HAP-1 (cell line): ENCODE measurements at regions not wholly inside any gene's neighbourhood (a gene's known extent, or its start where the extent isn't known, plus 50 kb on each side); places are given as distances from the start of the nearest gene placed in this dataset.
A peak's percentile ranks its signal among the peaks of the same experiment; 100 is the strongest.

Experiments used
- DNase-seq, 2 experiments: peaks; one replicate each; pipeline ENCODE4 v3.0.0-alpha.2; 2016 to 2020; ENCODE audit warnings: low spot score in 2 of 2
- H3K27me3 ChIP-seq: fragments of 250-450 bp; sonication (Bioruptor Pico); 2 replicates; pipeline ENCODE4 v1.5.1; 2020; ENCODE audit warnings: low read depth, mild to moderate bottlenecking, moderate library complexity
- H3K36me3 ChIP-seq: fragments of 250-450 bp; sonication (Bioruptor Pico); replicated peaks from 2 replicates; pipeline ENCODE4 v1.5.1; 2020; ENCODE audit warnings: mild to moderate bottlenecking
- H3K4me1 ChIP-seq: fragments of 250-450 bp; sonication (Bioruptor Pico); 2 replicates; pipeline ENCODE4 v1.5.1; 2020; ENCODE audit warnings: mild to moderate bottlenecking
- H3K4me3 ChIP-seq: fragments of 250-450 bp; sonication (Bioruptor Pico); 2 replicates; pipeline ENCODE4 v1.5.1; 2020; ENCODE audit warnings: mild to moderate bottlenecking, moderate library complexity
- H3K9me3 ChIP-seq: fragments of 250-450 bp; sonication (Bioruptor Pico); 2 replicates; pipeline ENCODE4 v1.5.1; 2020; ENCODE audit warnings: mild to moderate bottlenecking, moderate library complexity
- in situ Hi-C: fragments of 300-500 bp; cut with MboI; formaldehyde crosslinking; loops from 3 replicates; pipeline ENCODE4 v1.14.3; 2020; ENCODE audit warnings: low sequenced_read_pairs, inconsistent platforms, mixed read lengths

DNA sequence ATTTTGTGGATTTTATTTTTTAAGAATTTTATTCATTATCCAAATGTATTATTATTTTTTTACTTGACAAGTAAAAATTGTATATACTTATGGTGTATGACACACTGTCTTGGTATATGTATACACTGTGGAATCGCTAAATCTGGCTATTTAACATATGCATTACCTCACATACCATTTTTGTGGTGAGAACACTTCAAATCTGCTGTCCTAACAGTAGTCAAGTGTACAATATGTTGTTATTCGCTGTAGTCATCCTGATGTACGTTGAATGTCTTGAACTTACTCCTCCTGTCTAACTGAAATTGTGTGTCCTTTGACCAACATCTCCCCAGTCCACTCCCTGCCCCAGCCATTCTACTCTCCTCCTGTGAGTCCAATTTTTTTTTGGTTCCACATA, 153.2 kb upstream of the PTPRM start:
- no peak overlapping the region for H3K4me3 ChIP-seq
- H3K27me3 ChIP-seq = no peaks in the 10 kb centered on the region
- H3K4me1 ChIP-seq = no peaks in the 10 kb centered on the region
- in situ Hi-C loops = no loop called here
- H3K9me3 ChIP-seq = no peaks in the 10 kb centered on the region
- no peak for DNase-seq
- H3K36me3 ChIP-seq = no peaks in the 10 kb centered on the region

DNA sequence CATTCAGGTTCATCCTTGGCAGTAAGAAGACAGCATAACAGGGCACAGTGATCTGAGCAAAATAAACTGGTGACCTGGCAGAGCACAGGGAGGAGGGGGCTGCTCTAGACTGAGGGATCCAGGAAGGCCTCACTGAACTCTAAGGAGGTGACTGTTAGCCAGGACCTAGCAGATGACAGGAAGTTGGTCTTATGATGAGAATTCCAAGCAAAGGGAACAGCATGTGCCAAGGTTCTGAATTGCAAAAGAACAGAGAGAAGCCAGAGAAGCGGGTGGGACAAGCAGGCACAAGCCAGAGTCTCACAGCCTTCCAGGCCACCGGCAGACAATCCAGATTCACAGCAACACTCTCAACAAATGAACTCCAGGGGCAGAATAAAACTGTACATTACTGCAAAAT, 152.7 kb upstream of the PTPRM start:
- in situ Hi-C loops = no loop called here

DNA sequence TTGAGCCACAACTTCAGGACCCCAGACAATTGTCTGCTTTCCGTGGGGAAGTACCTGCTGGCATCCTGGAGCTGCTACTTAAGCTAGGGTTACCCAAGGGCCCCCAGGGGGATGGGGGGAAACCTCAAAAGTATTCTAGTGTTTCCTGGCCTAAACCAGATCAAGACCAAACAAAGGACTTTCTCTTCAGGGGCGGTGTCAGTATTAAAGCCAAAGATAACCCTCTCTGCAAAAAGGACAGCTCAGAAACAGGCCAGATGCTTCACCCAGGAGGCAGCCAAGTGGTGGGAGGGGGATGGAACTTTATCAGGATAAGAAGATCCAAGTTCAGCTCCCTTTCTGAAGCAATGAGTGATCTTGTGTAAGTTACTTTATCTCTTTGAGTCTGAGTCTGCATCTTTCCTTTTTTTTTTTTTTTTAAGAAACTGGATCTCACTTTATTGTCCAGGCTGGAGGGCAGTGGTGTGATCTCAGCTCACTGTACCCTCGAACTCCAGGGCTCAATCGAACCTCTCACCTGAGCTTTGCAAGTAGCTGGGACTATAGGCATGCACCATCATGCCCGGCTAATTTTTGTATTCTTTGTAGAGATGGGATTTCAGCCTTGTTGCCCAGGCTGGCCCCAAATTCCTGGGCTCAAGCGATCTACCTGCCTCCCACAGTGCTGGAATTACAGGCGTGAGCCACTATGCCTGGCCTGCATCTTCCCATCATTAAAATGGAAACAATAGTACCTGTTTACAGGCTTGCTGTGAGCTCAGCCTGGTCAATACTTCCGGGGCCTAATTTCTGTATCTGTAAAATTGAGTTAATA, 151.8 kb upstream of the PTPRM start:
- no peaks in the 10 kb centered on the region for H3K9me3 ChIP-seq
- H3K27me3 ChIP-seq = no peaks in the 10 kb centered on the region
- no peak for DNase-seq
- no peaks in the 10 kb centered on the region for H3K36me3 ChIP-seq
- H3K4me1 ChIP-seq = no peaks in the 10 kb centered on the region
- in situ Hi-C loops = no loop called here
- H3K4me3 ChIP-seq = no peak overlapping the region

More for the DNA sequence above, 152.7 kb upstream of the PTPRM start:
- DNase-seq = no peak
- H3K4me3 ChIP-seq = no peak overlapping the region
- no peaks in the 10 kb centered on the region for H3K4me1 ChIP-seq
- no peaks in the 10 kb centered on the region for H3K9me3 ChIP-seq
- no peaks in the 10 kb centered on the region for H3K36me3 ChIP-seq
- H3K27me3 ChIP-seq = no peaks in the 10 kb centered on the region

DNA sequence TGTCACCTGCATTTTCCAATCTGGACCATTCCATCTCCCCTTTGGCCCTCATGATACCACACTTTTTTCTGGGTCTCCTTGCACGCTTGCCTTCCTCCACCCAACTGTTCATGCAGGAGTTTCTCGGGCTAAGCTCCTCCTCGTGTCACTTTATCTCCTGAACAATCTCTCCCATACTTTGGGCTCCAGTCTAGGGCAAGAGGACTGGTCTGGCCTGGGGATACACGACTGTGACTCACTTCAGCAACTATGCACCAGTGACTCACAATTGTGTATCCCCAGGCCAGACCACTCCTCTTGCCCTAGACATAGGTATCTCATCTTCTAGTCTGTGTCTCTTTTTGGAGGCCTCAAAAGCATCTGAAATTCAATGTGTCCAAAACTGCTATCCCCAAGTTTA, 149.4 kb upstream of the PTPRM start:
- Histone ChIP-seq H3K4me3 (no peak overlapping the region), H3K27me3 (no peaks in the 10 kb centered on the region), H3K4me1 (no peaks in the 10 kb centered on the region), H3K9me3 (no peaks in the 10 kb centered on the region), H3K36me3 (no peaks in the 10 kb centered on the region)
- no peak for DNase-seq
- in situ Hi-C loops = no loop called here

DNA sequence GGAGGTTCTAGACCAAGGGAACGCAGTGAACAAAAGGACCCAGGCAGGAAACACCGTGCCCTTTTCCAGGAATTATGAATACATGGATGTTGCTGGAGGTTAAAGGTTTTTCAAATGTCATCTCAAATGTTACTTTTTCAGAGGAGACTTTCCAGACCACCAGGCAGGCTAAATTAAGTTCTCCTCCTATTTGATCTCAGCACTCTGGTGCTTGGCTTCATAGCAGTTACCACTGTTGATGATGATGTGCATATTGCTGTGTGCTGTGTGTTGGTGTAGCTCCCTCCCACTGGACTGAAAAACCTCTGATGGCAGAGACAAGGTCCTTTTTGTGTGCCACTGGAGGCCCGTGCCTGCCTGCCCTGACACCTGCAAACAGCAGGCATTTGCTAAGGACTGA, 137.3 kb upstream of the PTPRM start:
- Histone ChIP-seq H3K27me3 (no peaks in the 10 kb centered on the region), H3K36me3 (no peaks in the 10 kb centered on the region), H3K9me3 (no peaks in the 10 kb centered on the region), H3K4me1 (no peaks in the 10 kb centered on the region), H3K4me3 (no peak overlapping the region)
- in situ Hi-C loops = no loop called here
- DNase-seq = no peak

DNA sequence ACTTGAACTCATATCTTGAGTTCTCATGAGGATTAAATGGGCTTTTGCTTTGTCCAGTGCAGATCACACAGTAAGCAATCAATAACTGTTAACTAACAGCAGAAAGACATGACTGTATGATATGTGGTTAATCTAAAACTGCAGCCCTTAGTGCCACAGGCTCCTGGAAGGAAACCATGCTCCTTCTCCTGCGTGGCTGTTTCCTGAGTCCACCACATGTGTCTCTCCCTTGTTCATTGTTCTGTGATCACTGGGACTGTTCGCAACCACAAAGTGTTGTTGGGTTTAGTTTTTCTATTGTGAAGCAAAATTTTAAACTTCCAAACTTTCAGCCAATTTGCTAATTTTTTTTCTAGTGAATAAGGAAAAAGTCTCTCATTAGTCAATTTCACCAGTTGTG, 130.9 kb upstream of the PTPRM start:
- H3K4me1 ChIP-seq = no peaks in the 10 kb centered on the region
- in situ Hi-C loops = no loop called here
- no peaks in the 10 kb centered on the region for H3K27me3 ChIP-seq
- no peak for DNase-seq
- H3K9me3 ChIP-seq = no peaks in the 10 kb centered on the region
- H3K4me3 ChIP-seq = no peak overlapping the region
- H3K36me3 ChIP-seq = no peaks in the 10 kb centered on the region

DNA sequence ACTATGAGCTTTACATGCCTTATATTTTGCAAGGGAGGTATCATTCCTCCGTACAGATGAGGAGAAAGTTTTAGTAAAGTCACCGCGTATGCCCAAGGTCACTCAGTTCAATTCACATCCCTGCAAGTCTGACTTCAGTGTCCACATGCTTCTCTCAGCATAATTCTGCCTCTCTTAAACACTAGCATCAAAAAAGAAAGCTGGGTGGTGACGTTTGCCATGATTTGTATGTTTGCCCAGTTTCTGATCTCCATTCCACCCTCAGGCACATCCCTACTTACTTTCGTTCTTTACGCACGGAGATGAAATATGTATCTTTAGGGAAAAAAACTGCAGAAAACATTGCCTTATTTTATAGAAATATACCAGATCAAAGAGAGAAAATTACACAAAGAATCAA, 129.2 kb upstream of the PTPRM start:
- Histone ChIP-seq H3K4me1 (no peaks in the 10 kb centered on the region), H3K27me3 (no peaks in the 10 kb centered on the region), H3K4me3 (no peak overlapping the region), H3K36me3 (no peaks in the 10 kb centered on the region), H3K9me3 (no peaks in the 10 kb centered on the region)
- in situ Hi-C loops = no loop called here
- DNase-seq = no peak

DNA sequence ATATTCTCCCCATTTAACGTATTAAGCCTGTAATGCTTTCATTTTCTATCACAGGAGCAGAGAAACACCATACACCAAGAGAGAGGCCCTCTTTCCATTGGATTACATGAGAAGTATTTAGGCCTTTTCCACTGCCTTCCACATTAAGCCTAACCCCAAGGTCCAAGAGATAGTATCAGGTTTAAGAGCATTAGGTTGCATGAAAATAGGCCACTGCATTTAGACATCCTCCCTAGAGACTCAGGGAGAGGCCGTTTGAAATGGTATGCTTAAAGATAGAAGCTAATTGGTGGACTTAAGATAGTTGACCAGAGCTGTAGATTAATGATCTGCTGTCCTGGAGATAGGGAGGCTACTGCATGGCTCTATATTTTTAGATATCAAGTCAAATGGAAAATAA, 128.5 kb upstream of the PTPRM start:
- no peaks in the 10 kb centered on the region for H3K27me3 ChIP-seq
- no peak overlapping the region for H3K4me3 ChIP-seq
- no peaks in the 10 kb centered on the region for H3K9me3 ChIP-seq
- no peak for DNase-seq
- in situ Hi-C loops = no loop called here
- no peaks in the 10 kb centered on the region for H3K4me1 ChIP-seq
- H3K36me3 ChIP-seq = no peaks in the 10 kb centered on the region

DNA sequence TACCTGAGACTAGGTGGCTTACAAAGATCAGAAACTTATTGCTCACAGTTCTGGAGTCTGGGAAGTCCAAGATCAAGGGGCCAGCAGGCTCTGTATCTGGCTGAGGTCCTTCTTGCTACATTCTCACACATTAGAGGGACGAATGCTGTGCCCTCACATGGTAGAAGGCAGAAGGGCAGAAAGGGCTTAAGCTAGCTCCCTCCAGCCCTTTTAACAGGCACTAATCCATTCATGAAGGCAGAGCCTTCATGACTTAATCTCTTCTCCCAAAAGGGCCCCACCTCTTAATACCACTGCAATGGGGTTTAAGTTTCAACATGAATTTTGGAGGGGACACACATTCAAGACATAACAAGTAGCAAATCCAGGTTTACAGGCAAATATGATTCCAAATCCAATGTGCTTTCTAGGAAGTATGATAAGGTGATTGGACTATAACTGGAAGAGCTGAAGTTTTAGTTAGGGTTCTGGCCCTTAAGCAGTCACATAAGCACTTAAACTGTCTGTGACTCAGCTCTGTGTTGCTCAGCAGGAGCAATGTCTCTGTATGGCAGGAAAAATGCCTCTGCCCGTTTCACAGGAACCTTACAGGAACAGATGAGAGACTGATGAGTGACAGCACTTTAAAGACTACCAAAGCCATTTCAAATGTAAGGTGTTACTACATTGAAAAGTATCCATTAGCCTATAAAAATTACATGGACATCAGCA, 119.6 kb upstream of the PTPRM start:
- no peak for DNase-seq
- Histone ChIP-seq H3K9me3 (no peaks in the 10 kb centered on the region), H3K36me3 (no peaks in the 10 kb centered on the region), H3K4me3 (no peak overlapping the region), H3K27me3 (no peaks in the 10 kb centered on the region), H3K4me1 (no peaks in the 10 kb centered on the region)
- in situ Hi-C loops = no loop called here

DNA sequence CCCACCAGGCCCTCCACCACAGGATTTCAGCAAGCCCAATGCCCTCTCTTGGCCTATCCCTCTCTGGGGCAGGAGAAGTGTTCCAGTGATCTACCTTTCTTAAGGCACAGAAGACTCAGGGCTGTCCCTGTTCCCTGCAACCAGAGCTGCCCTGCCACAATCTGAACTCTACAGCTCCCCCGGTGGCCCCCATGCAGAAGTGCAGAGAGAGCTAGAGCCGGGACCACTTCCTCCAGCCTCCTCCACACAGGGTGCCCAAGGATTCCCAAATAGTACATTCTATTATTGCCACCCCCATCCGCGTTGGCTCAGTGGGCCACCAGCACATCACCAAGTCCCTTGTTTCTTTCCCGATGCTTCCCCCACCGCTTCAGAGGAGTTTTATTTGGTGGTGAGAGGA, 114.8 kb upstream of the PTPRM start:
- DNase-seq = peak in 1 of 2 experiments; percentile 10
- no peaks in the 10 kb centered on the region for H3K4me1 ChIP-seq
- in situ Hi-C loops = no loop called here
- H3K36me3 ChIP-seq = no peaks in the 10 kb centered on the region
- H3K27me3 ChIP-seq = no peaks in the 10 kb centered on the region
- H3K9me3 ChIP-seq = no peaks in the 10 kb centered on the region
- no peak overlapping the region for H3K4me3 ChIP-seq

DNA sequence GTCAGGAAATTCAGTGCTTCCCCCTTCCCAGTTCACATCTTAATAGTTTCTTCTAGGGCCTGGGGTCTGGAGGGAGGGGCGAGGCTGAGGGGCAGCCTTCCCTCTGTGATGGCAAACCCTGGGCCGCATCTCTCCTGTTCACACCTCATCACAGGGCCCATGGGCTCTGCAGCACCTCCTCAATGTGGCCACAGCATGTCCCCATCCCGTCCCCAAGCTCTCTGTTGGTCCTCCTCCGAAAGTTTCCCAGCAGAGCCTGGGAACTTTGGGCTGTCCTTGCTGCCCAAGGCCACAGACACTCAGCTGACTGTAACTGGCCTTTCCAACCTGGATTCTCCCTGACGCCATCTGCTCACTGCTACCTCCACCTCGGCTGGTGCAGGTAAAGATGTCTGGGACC, 112.7 kb upstream of the PTPRM start:
- no peaks in the 10 kb centered on the region for H3K4me1 ChIP-seq
- no peaks in the 10 kb centered on the region for H3K27me3 ChIP-seq
- H3K4me3 ChIP-seq = no peak overlapping the region
- DNase-seq = no peak
- no peaks in the 10 kb centered on the region for H3K36me3 ChIP-seq
- no peaks in the 10 kb centered on the region for H3K9me3 ChIP-seq
- in situ Hi-C loops = no loop called here

DNA sequence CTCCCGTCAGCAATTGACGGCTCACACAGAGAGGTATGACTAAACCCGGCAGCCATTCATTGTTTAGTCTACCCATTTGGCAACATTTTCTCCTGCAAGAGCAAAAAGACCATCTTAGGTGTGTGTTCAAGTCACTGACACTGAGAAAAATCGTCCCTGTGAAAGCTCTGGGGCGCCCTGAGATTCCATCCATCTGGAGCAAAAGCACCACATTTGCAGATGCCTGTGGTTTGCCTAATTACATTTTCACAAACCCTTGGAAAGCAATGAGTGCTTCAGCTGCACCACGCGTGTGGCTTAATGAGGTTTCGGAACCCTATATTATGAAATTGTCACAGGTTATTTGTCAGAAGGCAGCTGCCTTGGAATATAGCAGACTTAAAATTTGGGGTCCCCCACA, 110.7 kb upstream of the PTPRM start:
- in situ Hi-C loops = no loop called here

DNA sequence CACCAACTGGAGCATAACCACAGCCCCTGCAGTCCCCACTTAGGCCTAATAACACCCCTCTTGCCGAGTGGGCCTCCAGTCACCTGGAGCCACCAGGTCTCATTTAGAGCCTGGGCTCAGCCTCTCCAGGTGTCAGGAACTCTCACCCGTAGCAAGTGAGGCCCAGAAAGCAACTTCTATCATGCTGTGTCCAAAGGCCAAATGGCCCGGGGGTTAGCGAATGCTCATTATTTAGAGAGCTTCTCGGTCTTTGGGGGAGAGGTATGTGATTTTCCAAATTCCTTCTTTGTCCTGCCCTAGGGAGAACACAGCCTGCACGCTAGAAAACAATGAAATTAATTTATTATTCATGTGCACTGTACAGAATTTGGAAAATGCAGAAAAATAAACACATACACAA, 109.9 kb upstream of the PTPRM start:
- Histone ChIP-seq H3K4me3 (no peak overlapping the region), H3K36me3 (no peaks in the 10 kb centered on the region), H3K9me3 (no peaks in the 10 kb centered on the region), H3K4me1 (no peaks in the 10 kb centered on the region), H3K27me3 (no peaks in the 10 kb centered on the region)
- DNase-seq = no peak
- in situ Hi-C loops = no loop called here

More for the DNA sequence above, 110.7 kb upstream of the PTPRM start:
- Histone ChIP-seq H3K9me3 (no peaks in the 10 kb centered on the region), H3K36me3 (no peaks in the 10 kb centered on the region), H3K4me3 (no peak overlapping the region), H3K4me1 (no peaks in the 10 kb centered on the region), H3K27me3 (no peaks in the 10 kb centered on the region)
- no peak for DNase-seq

DNA sequence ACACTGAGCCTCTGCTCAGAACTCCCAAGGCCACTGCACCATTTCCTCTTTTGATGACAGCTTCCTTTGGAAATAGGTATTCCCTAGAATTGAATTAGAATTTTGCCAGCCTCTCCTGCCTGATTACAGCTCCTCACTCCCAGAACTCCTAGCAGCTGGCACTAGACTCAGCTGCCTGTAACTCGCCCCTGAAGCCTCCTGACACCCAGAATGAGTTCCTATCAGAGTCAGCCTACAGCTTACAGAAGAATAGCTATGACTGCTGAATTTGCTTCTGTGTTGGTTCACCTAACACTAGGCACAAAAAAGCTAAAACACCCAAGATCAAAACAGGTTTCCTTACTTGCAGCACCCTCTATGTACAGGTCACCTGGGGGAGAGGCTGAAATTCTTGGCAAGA, 108.2 kb upstream of the PTPRM start:
- in situ Hi-C loops = no loop called here
- no peaks in the 10 kb centered on the region for H3K27me3 ChIP-seq
- no peaks in the 10 kb centered on the region for H3K36me3 ChIP-seq
- H3K4me1 ChIP-seq = no peaks in the 10 kb centered on the region
- no peaks in the 10 kb centered on the region for H3K9me3 ChIP-seq
- no peak overlapping the region for H3K4me3 ChIP-seq
- no peak for DNase-seq
